ENCODE measurements at regions not wholly inside any gene's neighbourhood (a gene's known extent, or its start where the extent isn't known, plus 50 kb on each side); places are given as distances from the start of the nearest gene placed in this dataset.

- intact Hi-C loops (cut with DNase I), result no loop called here
- peaks cover 0 to 39% (median 18%) of the 10 kb centered on the region in 9 donors for H3K36me3 ChIP-seq
- H3K27ac ChIP-seq, result no peak overlapping the region
- no peak for DNase-seq
- H3K27me3 ChIP-seq, result no peaks in the 10 kb centered on the region
- no peaks in the 10 kb centered on the region for H3K4me1 ChIP-seq
- no peak for ATAC-seq
- TF ChIP-seq CTCF (IDR thresholded peaks at IDR 0.05) (no peak), POLR2A (IDR thresholded peaks at IDR 0.05) (no peak)
- H3K4me3 ChIP-seq, result no peak overlapping the region
- H3K9me3 ChIP-seq, result peaks cover 0 to 26% (median 2%) of the 10 kb centered on the region in 12 donors
Measured at GRCh38 chr4:122980860-122981259, 58.5 kb upstream of the NUDT6 start.

- H3K36me3 ChIP-seq, result peaks cover 0 to 34% (median 0%) of the 10 kb centered on the region in 9 donors
- intact Hi-C loops (cut with DNase I), result no loop called here
- H3K9me3 ChIP-seq, result peaks cover 0 to 43% (median 17%) of the 10 kb centered on the region in 12 donors
- DNase-seq (no peak), ATAC-seq (no peak)
- H3K4me1 ChIP-seq, result peaks cover 0 to 10% (median 7%) of the 10 kb centered on the region in 12 donors
- no peaks in the 10 kb centered on the region for H3K27me3 ChIP-seq
- no peak overlapping the region for H3K4me3 ChIP-seq
- WGBS, 4 donors, result 98 to 100% (median 98%) methylated on average over 2 of the region's 2 CpGs
- TF ChIP-seq CTCF (IDR thresholded peaks at IDR 0.05) (no peak), POLR2A (IDR thresholded peaks at IDR 0.05) (no peak)
- H3K27ac ChIP-seq, result no peak overlapping the region
Measured at GRCh38 chr4:122988696-122989095, 66.3 kb upstream of the NUDT6 start.

GRCh38 chr4:122990891-122991290 lies 68.5 kb upstream of the NUDT6 start:
- intact Hi-C loops (cut with DNase I), result no loop called here
- H3K9me3 ChIP-seq, result peaks cover 0 to 37% (median 17%) of the 10 kb centered on the region in 12 donors
- WGBS, 4 donors, result 94 to 98% (median 98%) methylated on average over 2 of the region's 2 CpGs
- no peaks in the 10 kb centered on the region for H3K27me3 ChIP-seq
- TF ChIP-seq POLR2A (IDR thresholded peaks at IDR 0.05), result no peak
- TF ChIP-seq CTCF (IDR thresholded peaks at IDR 0.05), result no peak
- DNase-seq (no peak), ATAC-seq (no peak)
- peaks cover 0 to 26% (median 0%) of the 10 kb centered on the region in 9 donors for H3K36me3 ChIP-seq
- no peak overlapping the region for H3K4me3 ChIP-seq
- H3K4me1 ChIP-seq, result peaks cover 0 to 10% (median 7%) of the 10 kb centered on the region in 12 donors
- H3K27ac ChIP-seq, result no peak overlapping the region

GRCh38 chr4:122992057-122992456 lies 69.7 kb upstream of the NUDT6 start:
- ATAC-seq, result peak in 2 of 4 donors; percentile 42 to 58
- no peak for TF ChIP-seq CTCF (IDR thresholded peaks at IDR 0.05)
- TF ChIP-seq POLR2A (IDR thresholded peaks at IDR 0.05), result no peak
- Histone ChIP-seq H3K4me3 (no peak overlapping the region), H3K36me3 (peaks cover 0 to 20% (median 0%) of the 10 kb centered on the region in 9 donors), H3K27ac (no peak overlapping the region), H3K27me3 (no peaks in the 10 kb centered on the region), H3K4me1 (peaks cover 0 to 10% (median 7%) of the 10 kb centered on the region in 12 donors), H3K9me3 (peaks cover 0 to 26% (median 17%) of the 10 kb centered on the region in 12 donors)
- intact Hi-C loops (cut with DNase I), result no loop called here
- no peak for DNase-seq

Measured in heart left ventricle (tissue), 16 donors.